ENCODE measurements at regions not wholly inside any gene's neighbourhood (a gene's known extent, or its start where the extent isn't known, plus 50 kb on each side); places are given as distances from the start of the nearest gene placed in this dataset.

- TF ChIP-seq POLR2AphosphoS5 (IDR thresholded peaks at IDR 0.05; ENCODE audit: low read depth, low read length) (no peak), TAF1 (IDR thresholded peaks at IDR 0.05; ENCODE audit: borderline replicate concordance, low read depth, low read length) (no peak)
These were observed 80.6 kb downstream of the C16orf95 start for GRCh38 chr16:87236516-87237115.

Data from GM12892 (cell line).